SIG-M5 (cell line): ENCODE measurements at regions not wholly inside any gene's neighbourhood (a gene's known extent, or its start where the extent isn't known, plus 50 kb on each side); places are given as distances from the start of the nearest gene placed in this dataset.

Experiments
- DNase-seq: peaks from one replicate; lab custom pipeline; 2025; lab: John Stamatoyannopoulos, UW

- no peak for DNase-seq
Observed at GRCh38 chr15:69712991-69713390, 260.4 kb downstream of the RPLP1 start.

GRCh38 chr15:69713726-69714559 lies 261.3 kb downstream of the RPLP1 start:
- DNase-seq = no peak

GRCh38 chr15:69715210-69715609 lies 262.6 kb downstream of the RPLP1 start:
- DNase-seq = no peak

- DNase-seq = no peak
Observed at GRCh38 chr15:69718436-69718835, 265.8 kb downstream of the RPLP1 start.

- DNase-seq = peak; percentile 18
Observed at GRCh38 chr15:69718916-69719315, 266.3 kb downstream of the RPLP1 start.

GRCh38 chr15:69719527-69720240 lies 267.1 kb downstream of the RPLP1 start:
- peak; percentile 13 for DNase-seq

GRCh38 chr15:69720536-69720935 lies 267.9 kb downstream of the RPLP1 start:
- no peak for DNase-seq

GRCh38 chr15:69722924-69723323 lies 270.3 kb downstream of the RPLP1 start:
- no peak for DNase-seq

- DNase-seq = no peak
Observed at GRCh38 chr15:69723404-69724096, 270.9 kb downstream of the RPLP1 start.

GRCh38 chr15:69724333-69724732 lies 271.7 kb downstream of the RPLP1 start:
- no peak for DNase-seq

- no peak for DNase-seq
Observed at GRCh38 chr15:69725275-69725674, 272.7 kb downstream of the RPLP1 start.

GRCh38 chr15:69725957-69726356 lies 273.3 kb downstream of the RPLP1 start:
- DNase-seq = peak; percentile 28

GRCh38 chr15:69727121-69727924 lies 274.7 kb downstream of the RPLP1 start:
- no peak for DNase-seq

GRCh38 chr15:69729167-69729748 lies 276.6 kb downstream of the RPLP1 start:
- DNase-seq = no peak

- DNase-seq = no peak
Observed at GRCh38 chr15:69730281-69731080, 277.9 kb downstream of the RPLP1 start.

- no peak for DNase-seq
Observed at GRCh38 chr15:69731081-69731330, 278.4 kb downstream of the RPLP1 start.

- DNase-seq = no peak
Observed at GRCh38 chr15:69731581-69731980, 279.0 kb downstream of the RPLP1 start.

GRCh38 chr15:69732133-69732532 lies 279.5 kb downstream of the RPLP1 start:
- no peak for DNase-seq

- no peak for DNase-seq
Observed at GRCh38 chr15:69734699-69735098, 282.1 kb downstream of the RPLP1 start.

- no peak for DNase-seq
Observed at GRCh38 chr15:69735121-69735520, 282.5 kb downstream of the RPLP1 start.

- DNase-seq = no peak
Observed at GRCh38 chr15:69736161-69736560, 283.5 kb downstream of the RPLP1 start.
